ENCODE measurements at regions not wholly inside any gene's neighbourhood (a gene's known extent, or its start where the extent isn't known, plus 50 kb on each side); places are given as distances from the start of the nearest gene placed in this dataset.

- TF ChIP-seq CTCF (IDR thresholded peaks at IDR 0.05) (no peak), POLR2A (IDR thresholded peaks at IDR 0.05) (no peak)
These were observed 79.0 kb upstream of the ZBED5 start for GRCh38 chr11:10936626-10937384.
